ENCODE measurements at regions not wholly inside any gene's neighbourhood (a gene's known extent, or its start where the extent isn't known, plus 50 kb on each side); places are given as distances from the start of the nearest gene placed in this dataset.

DNA sequence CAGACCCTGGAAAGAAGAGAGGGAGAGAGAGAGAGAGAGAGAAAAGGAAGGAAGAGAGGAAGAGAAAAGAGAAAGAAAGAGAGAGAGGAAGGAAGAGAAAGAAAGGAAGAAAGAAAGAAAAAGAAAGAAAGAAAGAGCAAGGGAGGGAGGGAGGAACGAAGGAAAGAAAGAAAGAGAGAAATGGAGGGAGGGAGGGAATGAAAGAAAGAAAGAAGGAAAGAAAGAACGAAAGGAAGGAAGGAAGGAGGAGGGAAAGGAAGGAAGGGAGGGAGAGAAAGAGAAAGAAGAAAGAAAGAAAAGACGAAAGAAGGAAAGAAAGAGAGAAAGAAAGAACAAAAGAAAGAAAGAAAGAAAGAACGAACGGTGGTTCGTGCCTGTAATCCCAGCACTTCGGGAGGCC is 133.4 kb downstream of the HNRNPD start:
- TF ChIP-seq, protein P1, sequence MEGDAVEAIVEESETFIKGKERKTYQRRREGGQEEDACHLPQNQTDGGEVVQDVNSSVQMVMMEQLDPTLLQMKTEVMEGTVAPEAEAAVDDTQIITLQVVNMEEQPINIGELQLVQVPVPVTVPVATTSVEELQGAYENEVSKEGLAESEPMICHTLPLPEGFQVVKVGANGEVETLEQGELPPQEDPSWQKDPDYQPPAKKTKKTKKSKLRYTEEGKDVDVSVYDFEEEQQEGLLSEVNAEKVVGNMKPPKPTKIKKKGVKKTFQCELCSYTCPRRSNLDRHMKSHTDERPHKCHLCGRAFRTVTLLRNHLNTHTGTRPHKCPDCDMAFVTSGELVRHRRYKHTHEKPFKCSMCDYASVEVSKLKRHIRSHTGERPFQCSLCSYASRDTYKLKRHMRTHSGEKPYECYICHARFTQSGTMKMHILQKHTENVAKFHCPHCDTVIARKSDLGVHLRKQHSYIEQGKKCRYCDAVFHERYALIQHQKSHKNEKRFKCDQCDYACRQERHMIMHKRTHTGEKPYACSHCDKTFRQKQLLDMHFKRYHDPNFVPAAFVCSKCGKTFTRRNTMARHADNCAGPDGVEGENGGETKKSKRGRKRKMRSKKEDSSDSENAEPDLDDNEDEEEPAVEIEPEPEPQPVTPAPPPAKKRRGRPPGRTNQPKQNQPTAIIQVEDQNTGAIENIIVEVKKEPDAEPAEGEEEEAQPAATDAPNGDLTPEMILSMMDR (IDR thresholded peaks at IDR 0.05): no peak
- no peak for TF ChIP-seq EZH2 (IDR thresholded peaks at IDR 0.05; ENCODE audit: borderline replicate concordance, insufficient read depth, low read depth, low read length, poor library complexity, severe bottlenecking)
